Adrenal gland (tissue), 5 donors: ENCODE measurements at regions not wholly inside any gene's neighbourhood (a gene's known extent, or its start where the extent isn't known, plus 50 kb on each side); places are given as distances from the start of the nearest gene placed in this dataset.

ENCODE experiments used
- POLR2A ChIP-seq, 2 donors: fragments of 450-650 bp; IDR thresholded peaks; one replicate each; pipeline ENCODE4 v1.6.1; 2017; ENCODE audit warnings: antibody characterized with exemption in 2 of 2, mild to moderate bottlenecking in 2 of 2, moderate library complexity in 1 of 2
- TF ChIP-seq, protein P1 (sequence below), 6 experiments: fragments of 450-650 bp in 4 of 6; fragments of 200-600 bp in 2 of 6; sonication (generic) in 1 of 6; IDR thresholded peaks; 1 replicate in 5 of 6; 2 replicates in 1 of 6; pipeline versions ENCODE4 v1.5.1 to v1.8.0; 2016 to 2021; ENCODE audit warnings: antibody characterized with exemption in 6 of 6, mild to moderate bottlenecking in 2 of 6, moderate library complexity in 1 of 6
- donor health status: DM: no; HTN: no; CAD: no.

GRCh38 chr9:88605512-88606362 is 70.8 kb downstream of the NXNL2 start:
- TF ChIP-seq, protein P1, sequence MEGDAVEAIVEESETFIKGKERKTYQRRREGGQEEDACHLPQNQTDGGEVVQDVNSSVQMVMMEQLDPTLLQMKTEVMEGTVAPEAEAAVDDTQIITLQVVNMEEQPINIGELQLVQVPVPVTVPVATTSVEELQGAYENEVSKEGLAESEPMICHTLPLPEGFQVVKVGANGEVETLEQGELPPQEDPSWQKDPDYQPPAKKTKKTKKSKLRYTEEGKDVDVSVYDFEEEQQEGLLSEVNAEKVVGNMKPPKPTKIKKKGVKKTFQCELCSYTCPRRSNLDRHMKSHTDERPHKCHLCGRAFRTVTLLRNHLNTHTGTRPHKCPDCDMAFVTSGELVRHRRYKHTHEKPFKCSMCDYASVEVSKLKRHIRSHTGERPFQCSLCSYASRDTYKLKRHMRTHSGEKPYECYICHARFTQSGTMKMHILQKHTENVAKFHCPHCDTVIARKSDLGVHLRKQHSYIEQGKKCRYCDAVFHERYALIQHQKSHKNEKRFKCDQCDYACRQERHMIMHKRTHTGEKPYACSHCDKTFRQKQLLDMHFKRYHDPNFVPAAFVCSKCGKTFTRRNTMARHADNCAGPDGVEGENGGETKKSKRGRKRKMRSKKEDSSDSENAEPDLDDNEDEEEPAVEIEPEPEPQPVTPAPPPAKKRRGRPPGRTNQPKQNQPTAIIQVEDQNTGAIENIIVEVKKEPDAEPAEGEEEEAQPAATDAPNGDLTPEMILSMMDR (IDR thresholded peaks at IDR 0.05) = no peak
- no peak for TF ChIP-seq POLR2A (IDR thresholded peaks at IDR 0.05)
